ENCODE measurements at regions not wholly inside any gene's neighbourhood (a gene's known extent, or its start where the extent isn't known, plus 50 kb on each side); places are given as distances from the start of the nearest gene placed in this dataset.
A peak's percentile ranks its signal among the peaks of the same experiment; 100 is the strongest.

GRCh38 chr2:12080360-12080759 is 333.9 kb downstream of the LPIN1 start:
- FAIRE-seq (no peak), DNase-seq (ENCODE audit: insufficient read length, low spot score) (no peak)
- no peak for TF ChIP-seq POLR2A (IDR thresholded peaks at IDR 0.05; ENCODE audit: low read depth, low read length)
- TF ChIP-seq SPI1 (IDR thresholded peaks at IDR 0.05; ENCODE audit: low read depth, low read length): no peak
- TF ChIP-seq TAF1 (IDR thresholded peaks at IDR 0.05; ENCODE audit: low read depth, low read length): no peak

DNA sequence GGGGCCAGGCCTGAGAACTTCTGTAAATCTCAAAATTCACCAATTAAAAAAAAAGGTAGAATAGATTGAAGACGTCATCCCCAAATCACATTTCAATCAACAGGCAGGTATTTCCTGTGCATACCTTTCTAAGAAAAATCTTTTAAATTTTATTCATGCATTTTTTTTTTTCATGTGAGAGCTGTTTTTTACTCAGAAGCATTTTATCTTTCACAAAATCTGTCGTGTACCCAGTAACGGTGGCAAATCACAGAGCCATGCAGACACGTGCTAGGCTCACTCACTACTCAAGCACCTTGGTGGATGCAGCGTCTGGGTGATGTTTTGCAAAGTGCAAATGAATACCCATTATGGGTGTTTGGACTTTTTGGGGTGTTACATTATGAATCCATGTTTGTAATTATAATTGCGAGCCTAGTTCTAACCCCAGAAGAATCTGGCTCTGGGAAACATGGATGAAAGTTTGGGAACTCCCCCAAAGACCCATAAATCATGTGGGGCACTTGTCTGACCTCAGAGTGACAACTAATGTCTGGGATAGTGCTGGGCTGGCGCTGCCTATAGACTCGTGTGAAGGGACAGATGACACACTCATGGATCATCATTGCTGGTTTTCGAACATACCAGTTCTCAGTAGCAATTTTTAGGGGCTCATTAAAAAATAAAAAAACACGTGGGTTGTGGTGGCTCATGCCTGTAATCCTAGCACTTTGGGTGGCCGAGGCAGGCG is 335.2 kb downstream of the LPIN1 start:
- DNase-seq (ENCODE audit: insufficient read length, low spot score) (no peak), FAIRE-seq (no peak)
- TF ChIP-seq POU2F2 (IDR thresholded peaks at IDR 0.05; ENCODE audit: low read depth, low read length) (no peak), TAF1 (IDR thresholded peaks at IDR 0.05; ENCODE audit: low read depth, low read length) (no peak), POLR2A (IDR thresholded peaks at IDR 0.05; ENCODE audit: low read depth, low read length) (no peak), SPI1 (IDR thresholded peaks at IDR 0.05; ENCODE audit: low read depth, low read length) (no peak), PAX5 (IDR thresholded peaks at IDR 0.05; ENCODE audit: insufficient read depth, low read length, severe bottlenecking) (no peak), POLR2AphosphoS5 (IDR thresholded peaks at IDR 0.05; ENCODE audit: low read depth, low read length) (no peak)

- TF ChIP-seq SPI1 (IDR thresholded peaks at IDR 0.05; ENCODE audit: low read depth, low read length) (no peak), PAX5 (IDR thresholded peaks at IDR 0.05; ENCODE audit: insufficient read depth, low read length, severe bottlenecking) (no peak), POU2F2 (IDR thresholded peaks at IDR 0.05; ENCODE audit: low read depth, low read length) (no peak), POLR2AphosphoS5 (IDR thresholded peaks at IDR 0.05; ENCODE audit: low read depth, low read length) (no peak), TAF1 (IDR thresholded peaks at IDR 0.05; ENCODE audit: low read depth, low read length) (no peak), POLR2A (IDR thresholded peaks at IDR 0.05; ENCODE audit: low read depth, low read length) (no peak)
- FAIRE-seq (no peak), DNase-seq (ENCODE audit: insufficient read length, low spot score) (no peak)
Measured at GRCh38 chr2:12083081-12083581, 336.7 kb downstream of the LPIN1 start.

GRCh38 chr2:12083713-12084419 is 337.4 kb downstream of the LPIN1 start:
- FAIRE-seq: no peak
- no peak for DNase-seq (ENCODE audit: insufficient read length, low spot score)
- TF ChIP-seq POU2F2 (IDR thresholded peaks at IDR 0.05; ENCODE audit: low read depth, low read length): no peak
- TF ChIP-seq PAX5 (IDR thresholded peaks at IDR 0.05; ENCODE audit: insufficient read depth, low read length, severe bottlenecking): no peak
- TF ChIP-seq TAF1 (IDR thresholded peaks at IDR 0.05; ENCODE audit: low read depth, low read length): no peak

DNA sequence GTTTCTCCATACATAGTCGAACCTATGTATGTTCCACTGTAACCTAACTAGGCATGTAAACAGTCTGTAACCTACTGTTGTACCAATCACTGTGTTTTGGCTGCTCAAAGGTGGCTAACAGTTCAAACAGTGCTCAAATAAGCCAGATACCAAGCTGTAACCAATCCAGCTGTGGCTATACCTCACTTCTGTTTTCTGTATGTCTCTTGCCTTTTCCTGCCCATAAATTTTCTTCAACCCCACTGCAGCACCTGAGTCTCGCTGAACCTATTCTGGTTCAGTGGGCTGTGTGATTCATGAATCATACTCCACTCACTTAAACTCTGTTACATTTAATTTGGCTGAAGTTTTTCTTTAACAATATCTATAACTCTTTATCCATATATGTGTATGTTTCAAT is 340.7 kb downstream of the LPIN1 start:
- TF ChIP-seq SPI1 (IDR thresholded peaks at IDR 0.05; ENCODE audit: low read depth, low read length) (peak; percentile 30; the same call in 1 of the 2 replicates), POLR2AphosphoS5 (IDR thresholded peaks at IDR 0.05; ENCODE audit: low read depth, low read length) (no peak)
- FAIRE-seq: peak; percentile 75
- DNase-seq (ENCODE audit: insufficient read length, low spot score): no peak

GRCh38 chr2:12087671-12088380 is 341.4 kb downstream of the LPIN1 start:
- FAIRE-seq: no peak
- TF ChIP-seq POLR2A (IDR thresholded peaks at IDR 0.05; ENCODE audit: low read depth, low read length): no peak
- TF ChIP-seq POLR2AphosphoS5 (IDR thresholded peaks at IDR 0.05; ENCODE audit: low read depth, low read length): no peak
- no peak for TF ChIP-seq PAX5 (IDR thresholded peaks at IDR 0.05; ENCODE audit: insufficient read depth, low read length, severe bottlenecking)
- TF ChIP-seq SPI1 (IDR thresholded peaks at IDR 0.05; ENCODE audit: low read depth, low read length): no peak
- TF ChIP-seq TAF1 (IDR thresholded peaks at IDR 0.05; ENCODE audit: low read depth, low read length): no peak
- TF ChIP-seq POU2F2 (IDR thresholded peaks at IDR 0.05; ENCODE audit: low read depth, low read length): no peak
- DNase-seq (ENCODE audit: insufficient read length, low spot score): no peak

DNA sequence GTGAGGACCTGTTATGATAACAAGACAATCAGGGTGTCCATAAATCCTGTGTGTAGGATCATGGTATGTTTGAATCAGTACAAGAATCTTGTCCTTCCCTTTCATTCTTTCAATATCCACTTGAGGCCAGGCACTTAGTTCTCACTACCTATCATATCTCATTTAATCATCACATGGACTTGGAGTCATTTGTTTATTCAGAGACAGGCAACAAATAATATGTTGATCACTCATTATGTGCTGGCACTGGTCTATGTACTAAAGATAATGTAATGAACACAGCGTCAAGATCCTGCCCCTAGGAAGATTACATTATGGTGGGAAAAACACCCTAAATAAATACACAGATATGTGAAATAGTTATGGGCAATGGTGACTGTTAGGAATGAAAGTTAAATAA is 342.6 kb downstream of the LPIN1 start:
- no peak for DNase-seq (ENCODE audit: insufficient read length, low spot score)
- FAIRE-seq: peak; percentile 55
- TF ChIP-seq POU2F2 (IDR thresholded peaks at IDR 0.05; ENCODE audit: low read depth, low read length): no peak
- TF ChIP-seq TAF1 (IDR thresholded peaks at IDR 0.05; ENCODE audit: low read depth, low read length): no peak
- no peak for TF ChIP-seq SPI1 (IDR thresholded peaks at IDR 0.05; ENCODE audit: low read depth, low read length)
- TF ChIP-seq PAX5 (IDR thresholded peaks at IDR 0.05; ENCODE audit: insufficient read depth, low read length, severe bottlenecking): no peak
- TF ChIP-seq POLR2A (IDR thresholded peaks at IDR 0.05; ENCODE audit: low read depth, low read length): no peak
- TF ChIP-seq POLR2AphosphoS5 (IDR thresholded peaks at IDR 0.05; ENCODE audit: low read depth, low read length): no peak

DNA sequence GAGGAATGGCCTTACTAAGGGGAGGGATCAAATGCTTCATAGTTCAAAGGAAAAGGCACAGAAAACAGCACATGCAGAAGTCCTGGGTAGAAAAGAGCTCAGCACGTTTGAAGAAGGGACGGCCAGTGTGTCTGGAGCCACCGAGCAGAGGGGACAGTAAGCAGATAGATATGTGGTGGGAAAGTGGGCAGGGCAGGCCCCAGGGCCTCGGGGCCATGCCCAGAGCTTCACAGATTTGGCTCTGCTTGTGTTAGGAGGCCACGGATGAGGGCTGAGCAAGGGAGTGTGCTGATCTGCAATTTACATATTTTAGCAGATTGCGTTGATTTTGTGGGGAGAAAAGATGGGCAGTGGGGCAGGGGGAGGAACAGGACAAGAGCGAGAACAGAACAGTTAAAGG is 343.1 kb downstream of the LPIN1 start:
- FAIRE-seq: no peak
- DNase-seq (ENCODE audit: insufficient read length, low spot score): no peak
- TF ChIP-seq SPI1 (IDR thresholded peaks at IDR 0.05; ENCODE audit: low read depth, low read length): no peak
- no peak for TF ChIP-seq PAX5 (IDR thresholded peaks at IDR 0.05; ENCODE audit: insufficient read depth, low read length, severe bottlenecking)
- no peak for TF ChIP-seq POLR2A (IDR thresholded peaks at IDR 0.05; ENCODE audit: low read depth, low read length)

DNA sequence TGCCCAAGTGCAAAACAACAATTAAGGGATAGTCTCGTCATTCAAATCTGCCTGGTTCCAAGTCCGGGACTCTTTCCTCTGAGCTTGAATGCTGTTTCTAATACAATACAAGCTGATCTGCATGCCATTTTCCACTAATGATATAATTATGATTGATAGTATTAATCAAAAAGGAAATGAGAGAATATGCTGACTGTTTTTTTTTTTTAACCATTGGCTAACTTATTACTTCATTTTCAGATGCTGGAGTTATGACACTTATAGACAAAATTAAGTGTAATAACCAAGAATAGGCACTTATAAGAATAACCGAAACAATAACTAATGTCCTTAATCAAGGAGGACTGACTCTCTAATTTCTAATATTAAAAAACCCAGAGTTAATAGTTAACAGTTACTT is 343.6 kb downstream of the LPIN1 start:
- FAIRE-seq: no peak
- TF ChIP-seq SPI1 (IDR thresholded peaks at IDR 0.05; ENCODE audit: low read depth, low read length): no peak
- TF ChIP-seq POU2F2 (IDR thresholded peaks at IDR 0.05; ENCODE audit: low read depth, low read length): no peak
- no peak for TF ChIP-seq POLR2A (IDR thresholded peaks at IDR 0.05; ENCODE audit: low read depth, low read length)
- no peak for TF ChIP-seq POLR2AphosphoS5 (IDR thresholded peaks at IDR 0.05; ENCODE audit: low read depth, low read length)
- no peak for TF ChIP-seq PAX5 (IDR thresholded peaks at IDR 0.05; ENCODE audit: insufficient read depth, low read length, severe bottlenecking)
- no peak for TF ChIP-seq TAF1 (IDR thresholded peaks at IDR 0.05; ENCODE audit: low read depth, low read length)
- DNase-seq (ENCODE audit: insufficient read length, low spot score): no peak
